GM12878 (cell line): ENCODE measurements at regions not wholly inside any gene's neighbourhood (a gene's known extent, or its start where the extent isn't known, plus 50 kb on each side); places are given as distances from the start of the nearest gene placed in this dataset.

Experiments
- ATAC-seq: fragments of 200-7000 bp; cut with Tn5 transposase; 3 replicates; pipeline ENCODE4 v1.9.1; 2020; ENCODE audit warnings: mild to moderate bottlenecking, moderate library complexity
- BruUV-seq: library from RNA; stranded (reverse); fragments of 400-500 nt; replicated peaks from 2 replicates; lab custom pipeline; 2021; lab: Mats Ljungman, UMichigan
- CTCF ChIA-PET: fragments of 300-600 bp; sonication (Branson Sonifier 250); formaldehyde crosslinking; extraction: SDS; loops from one replicate; lab custom pipeline; 2021; ENCODE audit warnings: inconsistent platforms; lab: Yijun Ruan, JAX
- POLR2A ChIA-PET: fragments of 350-600 bp; formaldehyde crosslinking; extraction: SDS; loops from one replicate; lab custom pipeline; 2021; ENCODE audit warnings: inconsistent platforms; lab: Charles Lee
- RAD21 ChIA-PET: fragments of 300-600 bp; sonication (Branson Sonifier 250); formaldehyde crosslinking; loops from one replicate; lab custom pipeline; 2023; ENCODE audit warnings: antibody characterized with exemption; ENCODE audit not compliant: unreplicated experiment; lab: Charles Lee
- SMC1A ChIA-PET: fragments of 300-600 bp; sonication (Branson Sonifier 250); formaldehyde crosslinking; loops from one replicate; lab custom pipeline; 2023; ENCODE audit not compliant: unreplicated experiment, uncharacterized antibody; lab: Charles Lee
- DNase-seq: peaks from one replicate; pipeline ENCODE4 v3.0.0-alpha.2; 2011; ENCODE audit warnings: low read depth, low spot score
- FAIRE-seq: peaks from 3 replicates; lab custom pipeline; 2011; peaks lifted over from hg19 to GRCh38; lab: Jason Lieb, UNC
- H2AFZ ChIP-seq: 2 replicates; pipeline ENCODE4 v1.6.0; 2011; ENCODE audit warnings: low read depth, low read length, control low read depth; ENCODE audit not compliant: control insufficient read depth
- H3K27ac ChIP-seq: 2 replicates; pipeline ENCODE4 v1.5.1; 2011; ENCODE audit warnings: control low read depth; ENCODE audit not compliant: control insufficient read depth, insufficient read depth
- H3K27me3 ChIP-seq, 2 experiments: replicated peaks in 1 of 2; 2 replicates each; pipeline versions ENCODE4 v1.6.0 to v1.6.1; 2011; ENCODE audit warnings: low read length in 1 of 2; ENCODE audit not compliant: control insufficient read depth in 2 of 2, insufficient read depth in 2 of 2
- H3K36me3 ChIP-seq, 2 experiments: 2 replicates each; pipeline ENCODE4 v1.5.1; 2011; ENCODE audit warnings: low read length in 1 of 2; ENCODE audit not compliant: control insufficient read depth in 2 of 2, insufficient read depth in 2 of 2
- H3K4me1 ChIP-seq: 2 replicates; pipeline ENCODE4 v1.6.1; 2011; ENCODE audit warnings: mild to moderate bottlenecking, low read length, moderate library complexity, mixed read lengths; ENCODE audit not compliant: control insufficient read depth, insufficient read depth
- H3K4me2 ChIP-seq: 2 replicates; pipeline ENCODE4 v1.6.0; 2011; ENCODE audit warnings: control low read depth; ENCODE audit not compliant: control insufficient read depth, insufficient read depth
- H3K4me3 ChIP-seq: fragments of 200-600 bp; sonication (generic); 2 replicates; pipeline ENCODE4 v1.5.1; 2016
- H3K79me2 ChIP-seq: 2 replicates; pipeline ENCODE4 v1.6.0; 2011; ENCODE audit warnings: low read length; ENCODE audit not compliant: control insufficient read depth, insufficient read depth
- H3K9ac ChIP-seq: 2 replicates; pipeline ENCODE4 v1.8.0; 2011; ENCODE audit warnings: low read length, control low read depth, mixed read lengths; ENCODE audit not compliant: control insufficient read depth, insufficient read depth
- H3K9me3 ChIP-seq: replicated peaks from 3 replicates; pipeline ENCODE4 v1.5.1; 2011; ENCODE audit warnings: mild to moderate bottlenecking, low read length; ENCODE audit not compliant: control insufficient read depth, insufficient read depth
- H4K20me1 ChIP-seq: 2 replicates; pipeline ENCODE4 v1.6.0; 2011; ENCODE audit not compliant: control insufficient read depth, insufficient read depth
- BACH1 ChIP-seq: fragments of 450-650 bp; IDR thresholded peaks from 2 replicates; pipeline ENCODE4 v1.6.1; 2017; ENCODE audit warnings: mild to moderate bottlenecking, borderline replicate concordance
- BMI1 ChIP-seq: fragments of 450-650 bp; IDR thresholded peaks from 2 replicates; pipeline ENCODE4 v1.6.1; 2016; ENCODE audit warnings: mild to moderate bottlenecking, moderate library complexity, borderline replicate concordance
- KAT2A ChIP-seq: conservative IDR thresholded peaks from 2 replicates; pipeline ENCODE4 v1.6.1; 2011; ENCODE audit warnings: low read depth, low read length; ENCODE audit not compliant: control insufficient read depth
- YY1 ChIP-seq: IDR thresholded peaks from 2 replicates; pipeline ENCODE4 v1.6.1; 2011; ENCODE audit warnings: low read depth, mild to moderate bottlenecking, low read length
- ZZZ3 ChIP-seq: IDR thresholded peaks from 2 replicates; pipeline ENCODE4 v1.6.1; 2011; ENCODE audit warnings: low read depth; ENCODE audit not compliant: control insufficient read depth, insufficient read length
- WGBS: methylation state at CpG from one replicate; pipeline ENCODE4 v1.1.6; 2016; ENCODE audit warnings: low lambda C conversion rate; ENCODE audit not compliant: insufficient replicate concordance, insufficient coverage; ENCODE audit errors: missing lambda C conversion rate; 5-methylcytosine and 5-hydroxymethylcytosine counted together
- in situ Hi-C: fragments of 300-500 bp; cut with MboI; formaldehyde crosslinking; loops from 9 replicates; pipeline ENCODE4 v1.14.3; 2018; ENCODE audit warnings: mixed read lengths
- intact Hi-C: fragments of 100-400 bp; cut with micrococcal nuclease; formaldehyde crosslinking; loops from one replicate; pipeline ENCODE4 v1.14.2; 2022; ENCODE audit not compliant: unreplicated experiment
- TF ChIP-seq, protein P1 (sequence below): fragments of 450-650 bp; formaldehyde crosslinking; IDR thresholded peaks from 2 replicates; pipeline ENCODE4 v1.5.0; 2022; ENCODE audit warnings: mild to moderate bottlenecking, missing genetic modification characterization

DNA sequence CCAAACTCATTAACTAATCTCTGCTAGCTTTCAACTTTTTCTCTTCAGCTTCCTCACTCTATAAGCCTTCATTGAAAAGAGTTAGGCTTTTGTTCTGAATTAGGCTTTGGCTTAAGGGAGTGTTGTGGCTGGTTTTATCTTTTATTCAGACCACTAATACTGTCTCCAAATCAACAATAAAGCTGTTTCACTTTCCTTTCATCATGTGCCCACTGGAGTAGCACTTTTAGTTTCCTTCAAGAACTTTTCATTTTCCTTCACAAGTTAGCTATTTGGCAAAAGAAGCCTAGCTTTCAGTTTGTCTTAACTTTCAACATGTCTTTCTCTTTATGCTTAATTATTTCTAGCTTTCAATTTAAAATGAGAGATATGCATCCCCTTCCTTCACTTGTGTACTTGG, 271.7 kb upstream of the FSIP2 start:
- no peaks in the 10 kb centered on the region for H3K36me3 ChIP-seq
- ChIA-PET RAD21 (no interaction called here), SMC1A (no interaction called here), CTCF (interaction anchor here (0.6 to 0.8 kb wide), 2 partner anchors 16 to 18 kb away, joined by 3 read pairs; no protein-coding TSS in a partner anchor)
- no peaks in the 10 kb centered on the region for H3K27me3 ChIP-seq
- ATAC-seq (peak; percentile 52), DNase-seq (no peak), FAIRE-seq (no peak)
- no peaks in the 10 kb centered on the region for H3K9me3 ChIP-seq
- intact Hi-C loops (no loop called here), in situ Hi-C loops (no loop called here)
- H3K79me2 ChIP-seq, result no peaks in the 10 kb centered on the region
- no peak overlapping the region for H3K9ac ChIP-seq
- no peak overlapping the region for H2AFZ ChIP-seq
- no peak overlapping the region for H3K4me2 ChIP-seq
- TF ChIP-seq BACH1 (no peak), YY1 (no peak)
- TF ChIP-seq, all 136 proteins: peak for 0
- BruUV-seq, result no TSS peak
- Histone ChIP-seq H3K4me3 (no peak overlapping the region), H4K20me1 (no peaks in the 10 kb centered on the region), H3K27ac (no peak overlapping the region), H3K4me1 (no peaks in the 10 kb centered on the region)
- POLR2A ChIA-PET, result interaction anchor here (0.7 kb wide), 1 partner anchor 776 kb away, joined by 3 read pairs; no protein-coding TSS in a partner anchor

DNA sequence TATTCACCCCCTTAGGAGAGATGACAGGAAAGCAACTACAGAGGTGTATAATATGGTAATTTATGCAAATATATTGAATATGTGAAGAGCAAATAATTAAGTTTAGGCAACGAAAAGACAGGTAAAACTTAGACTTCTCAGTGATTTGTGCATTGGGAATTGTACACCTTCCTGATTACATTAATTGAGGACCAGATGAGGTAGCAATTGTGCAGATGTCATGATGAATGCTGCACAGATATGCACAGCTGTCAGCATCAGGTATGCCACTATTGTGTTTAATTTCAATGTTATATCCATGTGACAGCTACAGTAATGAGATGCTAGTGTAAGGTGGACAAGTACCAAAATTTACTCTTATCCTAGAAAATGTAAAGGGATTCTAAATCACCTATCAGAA, 267.2 kb upstream of the FSIP2 start:
- Histone ChIP-seq H3K27me3 (no peaks in the 10 kb centered on the region), H2AFZ (no peak overlapping the region), H3K9ac (no peak overlapping the region), H3K4me3 (no peak overlapping the region), H3K9me3 (no peaks in the 10 kb centered on the region), H3K4me1 (no peaks in the 10 kb centered on the region), H3K27ac (no peak overlapping the region), H3K4me2 (no peak overlapping the region), H3K36me3 (no peaks in the 10 kb centered on the region), H3K79me2 (no peaks in the 10 kb centered on the region), H4K20me1 (no peaks in the 10 kb centered on the region)
- intact Hi-C loops, result no loop called here
- POLR2A ChIA-PET, result no interaction called here
- no TSS peak for BruUV-seq
- RAD21 ChIA-PET, result no interaction called here
- SMC1A ChIA-PET, result no interaction called here
- DNase-seq (no peak), FAIRE-seq (no peak), ATAC-seq (no peak)
- in situ Hi-C loops, result no loop called here
- no peak for TF ChIP-seq BMI1
- TF ChIP-seq KAT2A, result no peak
- TF ChIP-seq ZZZ3, result no peak
- TF ChIP-seq, protein P1, sequence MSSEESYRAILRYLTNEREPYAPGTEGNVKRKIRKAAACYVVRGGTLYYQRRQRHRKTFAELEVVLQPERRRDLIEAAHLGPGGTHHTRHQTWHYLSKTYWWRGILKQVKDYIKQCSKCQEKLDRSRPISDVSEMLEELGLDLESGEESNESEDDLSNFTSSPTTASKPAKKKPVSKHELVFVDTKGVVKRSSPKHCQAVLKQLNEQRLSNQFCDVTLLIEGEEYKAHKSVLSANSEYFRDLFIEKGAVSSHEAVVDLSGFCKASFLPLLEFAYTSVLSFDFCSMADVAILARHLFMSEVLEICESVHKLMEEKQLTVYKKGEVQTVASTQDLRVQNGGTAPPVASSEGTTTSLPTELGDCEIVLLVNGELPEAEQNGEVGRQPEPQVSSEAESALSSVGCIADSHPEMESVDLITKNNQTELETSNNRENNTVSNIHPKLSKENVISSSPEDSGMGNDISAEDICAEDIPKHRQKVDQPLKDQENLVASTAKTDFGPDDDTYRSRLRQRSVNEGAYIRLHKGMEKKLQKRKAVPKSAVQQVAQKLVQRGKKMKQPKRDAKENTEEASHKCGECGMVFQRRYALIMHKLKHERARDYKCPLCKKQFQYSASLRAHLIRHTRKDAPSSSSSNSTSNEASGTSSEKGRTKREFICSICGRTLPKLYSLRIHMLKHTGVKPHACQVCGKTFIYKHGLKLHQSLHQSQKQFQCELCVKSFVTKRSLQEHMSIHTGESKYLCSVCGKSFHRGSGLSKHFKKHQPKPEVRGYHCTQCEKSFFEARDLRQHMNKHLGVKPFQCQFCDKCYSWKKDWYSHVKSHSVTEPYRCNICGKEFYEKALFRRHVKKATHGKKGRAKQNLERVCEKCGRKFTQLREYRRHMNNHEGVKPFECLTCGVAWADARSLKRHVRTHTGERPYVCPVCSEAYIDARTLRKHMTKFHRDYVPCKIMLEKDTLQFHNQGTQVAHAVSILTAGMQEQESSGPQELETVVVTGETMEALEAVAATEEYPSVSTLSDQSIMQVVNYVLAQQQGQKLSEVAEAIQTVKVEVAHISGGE (CRISPR knock-in tag), result no peak
- CTCF ChIA-PET, result no interaction called here
- 0% methylated on average over 1 of the region's 1 CpG for WGBS
